Tibial nerve (tissue), 3 donors: ENCODE measurements at regions not wholly inside any gene's neighbourhood (a gene's known extent, or its start where the extent isn't known, plus 50 kb on each side); places are given as distances from the start of the nearest gene placed in this dataset.

Experiments used
- POLR2A ChIP-seq, 2 donors: fragments of 450-650 bp; IDR thresholded peaks; one replicate each; pipeline ENCODE4 v1.6.1; 2017; ENCODE audit warnings: antibody characterized with exemption in 2 of 2, mild to moderate bottlenecking in 2 of 2, moderate library complexity in 2 of 2
- TF ChIP-seq, protein P1 (sequence below), 5 experiments: fragments of 200-600 bp in 3 of 5; fragments of 450-650 bp in 2 of 5; sonication (generic) in 3 of 5; IDR thresholded peaks; one replicate each; pipeline ENCODE4 v1.5.1; 2016 to 2019; ENCODE audit warnings: antibody characterized with exemption in 5 of 5, mild to moderate bottlenecking in 3 of 5, moderate library complexity in 2 of 5

- TF ChIP-seq, protein P1, sequence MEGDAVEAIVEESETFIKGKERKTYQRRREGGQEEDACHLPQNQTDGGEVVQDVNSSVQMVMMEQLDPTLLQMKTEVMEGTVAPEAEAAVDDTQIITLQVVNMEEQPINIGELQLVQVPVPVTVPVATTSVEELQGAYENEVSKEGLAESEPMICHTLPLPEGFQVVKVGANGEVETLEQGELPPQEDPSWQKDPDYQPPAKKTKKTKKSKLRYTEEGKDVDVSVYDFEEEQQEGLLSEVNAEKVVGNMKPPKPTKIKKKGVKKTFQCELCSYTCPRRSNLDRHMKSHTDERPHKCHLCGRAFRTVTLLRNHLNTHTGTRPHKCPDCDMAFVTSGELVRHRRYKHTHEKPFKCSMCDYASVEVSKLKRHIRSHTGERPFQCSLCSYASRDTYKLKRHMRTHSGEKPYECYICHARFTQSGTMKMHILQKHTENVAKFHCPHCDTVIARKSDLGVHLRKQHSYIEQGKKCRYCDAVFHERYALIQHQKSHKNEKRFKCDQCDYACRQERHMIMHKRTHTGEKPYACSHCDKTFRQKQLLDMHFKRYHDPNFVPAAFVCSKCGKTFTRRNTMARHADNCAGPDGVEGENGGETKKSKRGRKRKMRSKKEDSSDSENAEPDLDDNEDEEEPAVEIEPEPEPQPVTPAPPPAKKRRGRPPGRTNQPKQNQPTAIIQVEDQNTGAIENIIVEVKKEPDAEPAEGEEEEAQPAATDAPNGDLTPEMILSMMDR (IDR thresholded peaks at IDR 0.05), result no peak
- TF ChIP-seq POLR2A (IDR thresholded peaks at IDR 0.05), result no peak
Observed at GRCh38 chr5:99089822-99090549, 161.2 kb upstream of the CHD1 start.
